Suprapubic skin (tissue), 3 donors: ENCODE measurements at regions not wholly inside any gene's neighbourhood (a gene's known extent, or its start where the extent isn't known, plus 50 kb on each side); places are given as distances from the start of the nearest gene placed in this dataset.

Source experiments
- CTCF ChIP-seq, 2 donors: fragments of 200-600 bp in 1 of 2; fragments of 450-650 bp in 1 of 2; sonication (generic) in 1 of 2; IDR thresholded peaks; one replicate each; pipeline ENCODE4 v1.5.1; 2016 to 2019; ENCODE audit warnings: antibody characterized with exemption in 2 of 2, mild to moderate bottlenecking in 1 of 2, moderate library complexity in 1 of 2
- POLR2A ChIP-seq, 2 donors: fragments of 450-650 bp; IDR thresholded peaks; one replicate each; pipeline ENCODE4 v1.6.1; 2017; ENCODE audit warnings: antibody characterized with exemption in 2 of 2, mild to moderate bottlenecking in 2 of 2, moderate library complexity in 2 of 2

GRCh38 chr6:27190126-27190525 is 57.4 kb upstream of the PRSS16 start:
- TF ChIP-seq CTCF (IDR thresholded peaks at IDR 0.05) (no peak), POLR2A (IDR thresholded peaks at IDR 0.05) (no peak)
